ENCODE measurements at regions not wholly inside any gene's neighbourhood (a gene's known extent, or its start where the extent isn't known, plus 50 kb on each side); places are given as distances from the start of the nearest gene placed in this dataset.
"Not testable (repeated sequence)": the region's sequence is repeated elsewhere in the genome, so short reads cannot be mapped to it uniquely, and the experiment has no call there.

GRCh38 chr3:23144051-23144450, 59.1 kb upstream of the UBE2E2 start:
- not testable (repeated sequence) for TF ChIP-seq CTCF (conservative IDR thresholded peaks at IDR 0.05; ENCODE audit: low read depth, low read length); EZH2 (IDR thresholded peaks at IDR 0.05; ENCODE audit: borderline replicate concordance, low read depth, low read length, poor library complexity, severe bottlenecking)
